GM12878 (cell line): ENCODE measurements at regions not wholly inside any gene's neighbourhood (a gene's known extent, or its start where the extent isn't known, plus 50 kb on each side); places are given as distances from the start of the nearest gene placed in this dataset.

ENCODE experiments used
- ASH2L ChIP-seq: fragments of 300-600, 200-600 bp; sonication (generic); IDR thresholded peaks from 2 replicates; pipeline ENCODE4 v1.6.1; 2017; ENCODE audit warnings: low read depth, mild to moderate bottlenecking, borderline replicate concordance
- CTCF ChIP-seq, 3 experiments: IDR thresholded peaks in 2 of 3; conservative IDR thresholded peaks in 1 of 3; 2 replicates each; pipeline ENCODE4 v1.5.1; 2011; ENCODE audit warnings: low read depth in 3 of 3, low read length in 3 of 3, mild to moderate bottlenecking in 3 of 3, control low read depth in 2 of 3, moderate library complexity in 2 of 3, inconsistent platforms in 1 of 3, mixed read lengths in 1 of 3; ENCODE audit not compliant: control insufficient read depth in 2 of 3, insufficient read depth in 1 of 3; ENCODE audit errors: extremely low read depth in 1 of 3
- JUND ChIP-seq: IDR thresholded peaks from 2 replicates; pipeline ENCODE4 v1.6.1; 2012; ENCODE audit warnings: low read depth, mild to moderate bottlenecking, low read length, improper control_type of control experiment, moderate library complexity
- POLR2A ChIP-seq: IDR thresholded peaks from 2 replicates; pipeline ENCODE4 v1.6.1; 2011; ENCODE audit warnings: low read depth, mild to moderate bottlenecking, low read length
- POU2F2 ChIP-seq: IDR thresholded peaks from 3 replicates; pipeline ENCODE4 v1.6.1; 2011; ENCODE audit warnings: low read depth, mild to moderate bottlenecking, low read length, borderline replicate concordance
- TBL1XR1 ChIP-seq: IDR thresholded peaks from 2 replicates; pipeline ENCODE4 v1.6.1; 2012; ENCODE audit warnings: low read depth, low read length, improper control_type of control experiment
- TCF12 ChIP-seq: IDR thresholded peaks from 2 replicates; pipeline ENCODE4 v1.6.1; 2011; ENCODE audit warnings: low read depth, mild to moderate bottlenecking, low read length

- no peak for TF ChIP-seq TBL1XR1
- TF ChIP-seq TCF12: no peak
- TF ChIP-seq POU2F2: no peak
- no peak for TF ChIP-seq ASH2L
- TF ChIP-seq JUND: no peak
- TF ChIP-seq CTCF (IDR thresholded peaks at IDR 0.05 in 2 of 3, conservative IDR thresholded peaks at IDR 0.05 in 1 of 3; ENCODE audit: control insufficient read depth in 2 of 3, extremely low read depth in 1 of 3, insufficient read depth in 1 of 3, low read depth in 3 of 3, low read length in 3 of 3): no peak
- TF ChIP-seq POLR2A: no peak
Measured at GRCh38 chr12:67820694-67821093, 168.6 kb upstream of the IFNG-AS1 start.
